GM23338 (cell line): ENCODE measurements at regions not wholly inside any gene's neighbourhood (a gene's known extent, or its start where the extent isn't known, plus 50 kb on each side); places are given as distances from the start of the nearest gene placed in this dataset.

Experiments
- ATAC-seq: fragments of 200-7000 bp; cut with Tn5 transposase; 3 replicates; pipeline ENCODE4 v1.9.1; 2020
- DNase-seq: peaks from one replicate; pipeline ENCODE4 v3.0.0-alpha.2; 2015; ENCODE audit warnings: low spot score
- H2AFZ ChIP-seq: fragments of 200-600 bp; sonication (generic); 2 replicates; pipeline ENCODE4 v1.8.0; 2016; ENCODE audit warnings: antibody characterized with exemption, mild to moderate bottlenecking, moderate library complexity
- H3F3A ChIP-seq: fragments of 200-600 bp; sonication (generic); replicated peaks from 2 replicates; pipeline ENCODE4 v1.8.0; 2017; ENCODE audit warnings: antibody characterized with exemption, mixed run types, low read depth
- H3K27ac ChIP-seq: fragments of 200-600 bp; sonication (generic); 2 replicates; pipeline ENCODE4 v1.6.1; 2016; ENCODE audit warnings: low read depth
- H3K27me3 ChIP-seq: fragments of 200-600 bp; sonication (generic); 2 replicates; pipeline ENCODE4 v1.8.0; 2016; ENCODE audit warnings: mild to moderate bottlenecking, mixed run types, moderate library complexity; ENCODE audit not compliant: insufficient read depth
- H3K36me3 ChIP-seq: fragments of 200-600 bp; sonication (generic); 2 replicates; pipeline ENCODE4 v1.8.0; 2016; ENCODE audit warnings: mild to moderate bottlenecking; ENCODE audit not compliant: insufficient read depth
- H3K4me1 ChIP-seq: fragments of 200-600 bp; sonication (generic); 2 replicates; pipeline ENCODE4 v1.8.0; 2016; ENCODE audit warnings: mild to moderate bottlenecking, moderate library complexity; ENCODE audit not compliant: insufficient read depth
- H3K4me2 ChIP-seq: fragments of 200-600 bp; sonication (generic); 2 replicates; pipeline ENCODE4 v1.7.1; 2017; ENCODE audit warnings: mixed run types
- H3K4me3 ChIP-seq: fragments of 200-600 bp; sonication (generic); 2 replicates; pipeline ENCODE4 v1.6.1; 2016; ENCODE audit warnings: mixed run types
- H3K79me2 ChIP-seq: fragments of 200-600 bp; sonication (generic); replicated peaks from 2 replicates; pipeline ENCODE4 v1.8.0; 2017; ENCODE audit warnings: mild to moderate bottlenecking; ENCODE audit not compliant: insufficient read depth
- H3K9me2 ChIP-seq: fragments of 200-600 bp; sonication (generic); 2 replicates; pipeline ENCODE4 v1.8.0; 2017; ENCODE audit not compliant: insufficient read depth
- H4K20me1 ChIP-seq: fragments of 200-600 bp; sonication (generic); replicated peaks from 2 replicates; pipeline ENCODE4 v1.8.0; 2017; ENCODE audit warnings: mild to moderate bottlenecking; ENCODE audit not compliant: insufficient read depth
- H3K27ac Mint-ChIP-seq: 2 replicates; pipeline ENCODE4 v1.8.0; 2020; ENCODE audit warnings: inconsistent platforms, mild to moderate bottlenecking, moderate library complexity, mixed read lengths
- H3K27me3 Mint-ChIP-seq: 3 replicates; pipeline ENCODE4 v1.8.0; 2022; ENCODE audit warnings: low read depth, mild to moderate bottlenecking, moderate library complexity, mixed read lengths, inconsistent platforms; ENCODE audit not compliant: insufficient read depth, poor library complexity
- H3K36me3 Mint-ChIP-seq: 3 replicates; pipeline ENCODE4 v1.8.0; 2021; ENCODE audit warnings: low read depth, mild to moderate bottlenecking, inconsistent platforms, moderate library complexity, mixed read lengths
- H3K4me1 Mint-ChIP-seq: 3 replicates; pipeline ENCODE4 v1.8.0; 2020; ENCODE audit warnings: mild to moderate bottlenecking, inconsistent platforms, mixed read lengths
- H3K4me3 Mint-ChIP-seq: 3 replicates; pipeline ENCODE4 v1.8.0; 2021; ENCODE audit warnings: moderate library complexity, mild to moderate bottlenecking, inconsistent platforms, mixed read lengths
- H3K9me3 Mint-ChIP-seq: 3 replicates; pipeline ENCODE4 v1.8.0; 2020; ENCODE audit warnings: moderate library complexity, mild to moderate bottlenecking, inconsistent platforms, mixed read lengths
- CREB1 ChIP-seq: fragments of 250-450 bp; sonication (Bioruptor Pico); IDR thresholded peaks from 2 replicates; pipeline ENCODE4 v1.5.0; 2020; ENCODE audit warnings: low read depth, mild to moderate bottlenecking, moderate library complexity
- EZH2 ChIP-seq: fragments of 200-600 bp; sonication (generic); IDR thresholded peaks from one replicate; pipeline ENCODE4 v1.8.0; 2017; ENCODE audit warnings: antibody characterized with exemption, mild to moderate bottlenecking, low read depth; ENCODE audit not compliant: unreplicated experiment
- JUNB ChIP-seq: IDR thresholded peaks from one replicate; pipeline ENCODE4 v1.6.1; 2016; ENCODE audit warnings: antibody characterized with exemption; ENCODE audit not compliant: unreplicated experiment
- POLR2AphosphoS5 ChIP-seq: IDR thresholded peaks from 2 replicates; pipeline ENCODE4 v1.6.1; 2016; ENCODE audit warnings: antibody characterized with exemption, low read depth
- REST ChIP-seq: IDR thresholded peaks from one replicate; pipeline ENCODE4 v1.6.1; 2018; ENCODE audit warnings: antibody characterized with exemption; ENCODE audit not compliant: unreplicated experiment
- STAT1 ChIP-seq: IDR thresholded peaks from one replicate; pipeline ENCODE4 v1.6.1; 2016; ENCODE audit warnings: antibody characterized with exemption; ENCODE audit not compliant: unreplicated experiment
- ZNF462 ChIP-seq: fragments of 250-450 bp; sonication (Bioruptor Pico); IDR thresholded peaks from 2 replicates; pipeline ENCODE4 v1.5.0; 2020; ENCODE audit warnings: mild to moderate bottlenecking, moderate library complexity
- TF ChIP-seq, protein P1 (sequence below): IDR thresholded peaks from 2 replicates; pipeline ENCODE4 v1.6.1; 2016; ENCODE audit warnings: antibody characterized with exemption

DNA sequence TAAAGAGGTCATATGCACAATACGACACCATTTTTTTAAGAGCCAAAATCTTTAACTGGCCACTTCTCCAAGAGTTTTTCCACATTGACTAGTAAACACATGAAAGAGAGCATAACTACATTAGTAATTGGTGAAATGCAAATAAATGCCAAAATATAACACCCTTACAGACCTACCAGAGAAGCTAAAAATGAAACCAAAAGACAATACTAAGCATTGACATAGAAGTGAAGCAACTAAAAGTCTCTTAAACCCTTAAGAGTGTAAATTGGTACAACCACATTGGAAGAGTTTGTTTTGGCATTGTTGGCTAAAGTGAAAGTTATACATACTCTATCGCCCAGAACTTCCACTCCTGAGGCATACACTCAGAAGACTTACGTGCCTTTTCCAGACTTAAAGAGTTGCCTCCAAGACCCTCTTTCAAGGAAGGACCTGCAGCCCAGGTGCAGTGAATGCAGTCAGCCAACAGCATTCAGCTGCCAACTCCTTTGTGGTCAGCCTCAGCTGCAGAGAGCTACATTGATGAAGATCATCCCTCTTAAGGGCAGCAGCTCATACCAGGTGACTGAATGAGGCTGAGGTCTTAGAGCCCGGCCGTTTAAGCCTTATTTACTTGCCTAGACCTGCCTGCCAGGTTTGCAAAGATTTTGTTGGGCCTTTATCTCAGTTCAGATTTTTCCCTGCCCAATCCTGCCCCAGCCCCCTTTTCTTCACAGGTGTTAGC, 839.1 kb upstream of the ADGRL2 start:
- ATAC-seq: peak; percentile 30; the same call in 1 of the 3 replicates
- H2AFZ ChIP-seq: no peak overlapping the region; the same call in 1 of the 2 replicates

More for the DNA sequence above, 839.1 kb upstream of the ADGRL2 start:
- Histone ChIP-seq H3K4me3 (no peak overlapping the region), H3K4me2 (no peak overlapping the region), H3K79me2 (no peaks in the 10 kb centered on the region), H3K27ac (no peak overlapping the region), H3K36me3 (no peaks in the 10 kb centered on the region), H3K27me3 (no peaks in the 10 kb centered on the region), H3K9me2 (no peaks in the 10 kb centered on the region; the same call in 1 of the 2 replicates), H3F3A (no peaks in the 10 kb centered on the region), H3K4me1 (no peaks in the 10 kb centered on the region), H4K20me1 (no peaks in the 10 kb centered on the region)
- H3K4me1 Mint-ChIP-seq: peaks cover 3% of the 10 kb centered on the region; the same call in 1 of the 3 replicates
- no peaks in the 10 kb centered on the region for H3K36me3 Mint-ChIP-seq
- no peaks in the 10 kb centered on the region for H3K27me3 Mint-ChIP-seq
- H3K27ac Mint-ChIP-seq: no peak overlapping the region
- TF ChIP-seq CREB1 (CRISPR knock-in tag) (no peak), ZNF462 (CRISPR knock-in tag) (no peak), STAT1 (no peak), EZH2 (no peak), REST (no peak), JUNB (no peak), POLR2AphosphoS5 (no peak)
- TF ChIP-seq, protein P1, sequence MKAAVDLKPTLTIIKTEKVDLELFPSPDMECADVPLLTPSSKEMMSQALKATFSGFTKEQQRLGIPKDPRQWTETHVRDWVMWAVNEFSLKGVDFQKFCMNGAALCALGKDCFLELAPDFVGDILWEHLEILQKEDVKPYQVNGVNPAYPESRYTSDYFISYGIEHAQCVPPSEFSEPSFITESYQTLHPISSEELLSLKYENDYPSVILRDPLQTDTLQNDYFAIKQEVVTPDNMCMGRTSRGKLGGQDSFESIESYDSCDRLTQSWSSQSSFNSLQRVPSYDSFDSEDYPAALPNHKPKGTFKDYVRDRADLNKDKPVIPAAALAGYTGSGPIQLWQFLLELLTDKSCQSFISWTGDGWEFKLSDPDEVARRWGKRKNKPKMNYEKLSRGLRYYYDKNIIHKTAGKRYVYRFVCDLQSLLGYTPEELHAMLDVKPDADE: no peak
- no peaks in the 10 kb centered on the region for H3K9me3 Mint-ChIP-seq
- DNase-seq: no peak
- no peak overlapping the region for H3K4me3 Mint-ChIP-seq
